SK-N-SH (cell line): ENCODE measurements at regions not wholly inside any gene's neighbourhood (a gene's known extent, or its start where the extent isn't known, plus 50 kb on each side); places are given as distances from the start of the nearest gene placed in this dataset.
A peak's percentile ranks its signal among the peaks of the same experiment; 100 is the strongest.

Source experiments
- CTCF ChIA-PET: fragments of 300-600, 350-600 bp; formaldehyde crosslinking; extraction: SDS; loops from one replicate; lab custom pipeline; 2021; lab: Yijun Ruan, JAX
- POLR2A ChIA-PET: fragments of 350-600 bp; sonication (Branson Sonifier 250); formaldehyde crosslinking; extraction: SDS; loops from one replicate; lab custom pipeline; 2020; ENCODE audit warnings: antibody characterized with exemption, inconsistent platforms; lab: Yijun Ruan, JAX
- DNase-seq: peaks from one replicate; pipeline ENCODE4 v3.0.0; 2012
- H2AFZ ChIP-seq: fragments of 200-600 bp; sonication (generic); 2 replicates; pipeline ENCODE4 v1.8.1; 2016; ENCODE audit warnings: antibody characterized with exemption, mild to moderate bottlenecking, low read depth
- H3F3A ChIP-seq: fragments of 200-600 bp; sonication (generic); replicated peaks from 2 replicates; pipeline ENCODE3; 2016; ENCODE audit warnings: antibody characterized with exemption, mild to moderate bottlenecking; ENCODE audit not compliant: insufficient read depth
- H3K27ac ChIP-seq, 2 experiments: fragments of 200-500 bp in 1 of 2; fragments of 200-600 bp in 1 of 2; sonication (Bioruptor generic) in 1 of 2; sonication (generic), shearing (Covaris generic) in 1 of 2; 2 replicates each; pipeline versions ENCODE4 v1.5.1 to v1.6.1; 2014 to 2016; ENCODE audit warnings: low read depth in 2 of 2, inconsistent platforms in 1 of 2, low read length in 1 of 2, mild to moderate bottlenecking in 1 of 2, mixed read lengths in 1 of 2
- H3K27me3 ChIP-seq: fragments of 200-600 bp; sonication (generic), shearing (Covaris generic); 2 replicates; pipeline ENCODE4 v1.6.1; 2016; ENCODE audit warnings: mixed run types; ENCODE audit not compliant: insufficient read depth
- H3K36me3 ChIP-seq, 2 experiments: fragments of 200-500 bp in 1 of 2; fragments of 200-600 bp in 1 of 2; sonication (Bioruptor generic) in 1 of 2; sonication (generic) in 1 of 2; replicated peaks in 1 of 2; 2 replicates each; pipeline versions ENCODE3 to v1.5.1; 2014 to 2016; ENCODE audit warnings: low read length in 1 of 2, mild to moderate bottlenecking in 1 of 2; ENCODE audit not compliant: insufficient read depth in 2 of 2, control insufficient read depth in 1 of 2
- H3K4me1 ChIP-seq, 2 experiments: fragments of 200-500 bp in 1 of 2; fragments of 200-600 bp in 1 of 2; sonication (Bioruptor generic) in 1 of 2; sonication (generic), shearing (Covaris generic) in 1 of 2; 2 replicates each; pipeline versions ENCODE4 v1.5.1 to v1.6.1; 2014 to 2016; ENCODE audit warnings: low read depth in 1 of 2, low read length in 1 of 2, mixed run types in 1 of 2; ENCODE audit not compliant: insufficient read depth in 2 of 2, control insufficient read depth in 1 of 2
- H3K4me2 ChIP-seq: fragments of 200-600 bp; sonication (generic), shearing (Covaris generic); 2 replicates; pipeline ENCODE4 v1.6.1; 2017; ENCODE audit warnings: mixed run types
- H3K4me3 ChIP-seq, 2 experiments: fragments of 200-500 bp in 1 of 2; fragments of 200-600 bp in 1 of 2; sonication (Bioruptor generic) in 1 of 2; sonication (generic), shearing (Covaris generic) in 1 of 2; 2 replicates each; pipeline versions ENCODE4 v1.5.1 to v1.8.1; 2014 to 2016; ENCODE audit warnings: low read depth in 2 of 2, inconsistent platforms in 1 of 2, low read length in 1 of 2, mild to moderate bottlenecking in 1 of 2, mixed read lengths in 1 of 2, moderate library complexity in 1 of 2
- H3K79me2 ChIP-seq: fragments of 200-600 bp; sonication (generic); 2 replicates; pipeline ENCODE4 v1.8.1; 2017; ENCODE audit warnings: mild to moderate bottlenecking; ENCODE audit not compliant: insufficient read depth
- H3K9ac ChIP-seq: fragments of 200-600 bp; sonication (generic); 2 replicates; pipeline ENCODE4 v1.6.1; 2017; ENCODE audit warnings: mixed run types
- H3K9me2 ChIP-seq: fragments of 200-600 bp; sonication (generic); 2 replicates; pipeline ENCODE4 v1.6.1; 2017; ENCODE audit warnings: mixed run types
- H3K9me3 ChIP-seq: fragments of 200-600 bp; sonication (generic); 2 replicates; pipeline ENCODE4 v1.6.1; 2017; ENCODE audit warnings: mixed run types, mild to moderate bottlenecking, moderate library complexity
- H4K20me1 ChIP-seq: fragments of 200-600 bp; sonication (generic); 2 replicates; pipeline ENCODE4 v1.6.1; 2017; ENCODE audit warnings: mild to moderate bottlenecking, mixed run types; ENCODE audit not compliant: insufficient read depth
- EP300 ChIP-seq, 2 experiments: IDR thresholded peaks; 2 replicates each; pipeline versions ENCODE4 v1.4.0 to v1.6.1; 2012; ENCODE audit warnings: borderline replicate concordance in 1 of 2, low read depth in 1 of 2, low read length in 1 of 2
- EZH2phosphoT487 ChIP-seq: fragments of 200-600 bp; sonication (generic); IDR thresholded peaks from 2 replicates; pipeline ENCODE4 v1.6.1; 2017; ENCODE audit warnings: low read depth, mixed run types, mild to moderate bottlenecking, antibody characterized with exemption, moderate library complexity, borderline replicate concordance
- FOSL2 ChIP-seq: IDR thresholded peaks from 2 replicates; pipeline ENCODE4 v1.4.0; 2012; ENCODE audit warnings: low read depth, mild to moderate bottlenecking, moderate library complexity, borderline replicate concordance
- RFX5 ChIP-seq: IDR thresholded peaks from 2 replicates; pipeline ENCODE4 v1.6.1; 2012; ENCODE audit warnings: mild to moderate bottlenecking, improper control_type of control experiment, low read length
- USF2 ChIP-seq: fragments of 150-350 bp; IDR thresholded peaks from 2 replicates; pipeline ENCODE4 v1.6.1; 2017; ENCODE audit warnings: antibody characterized with exemption, low read length, low read depth, borderline replicate concordance
- whole genome bisulfite sequencing: methylation state at CpG from one replicate; pipeline ENCODE4 v1.1.6; 2017; ENCODE audit warnings: low lambda C conversion rate; 5-methylcytosine and 5-hydroxymethylcytosine counted together
- TF ChIP-seq, protein P1 (sequence below): fragments of 150-350 bp; IDR thresholded peaks from 2 replicates; pipeline ENCODE4 v1.6.1; 2016; ENCODE audit warnings: mild to moderate bottlenecking, low read depth, low read length
- TF ChIP-seq, protein P2 (sequence below): fragments of 200-600 bp; sonication (generic); IDR thresholded peaks from 2 replicates; pipeline ENCODE4 v1.6.1; 2017; ENCODE audit warnings: antibody characterized with exemption, mild to moderate bottlenecking, moderate library complexity
- TF ChIP-seq, protein P3 (sequence below): IDR thresholded peaks from 2 replicates; pipeline ENCODE4 v1.6.1; 2012; ENCODE audit warnings: mild to moderate bottlenecking, low read depth, low read length, moderate library complexity

DNA sequence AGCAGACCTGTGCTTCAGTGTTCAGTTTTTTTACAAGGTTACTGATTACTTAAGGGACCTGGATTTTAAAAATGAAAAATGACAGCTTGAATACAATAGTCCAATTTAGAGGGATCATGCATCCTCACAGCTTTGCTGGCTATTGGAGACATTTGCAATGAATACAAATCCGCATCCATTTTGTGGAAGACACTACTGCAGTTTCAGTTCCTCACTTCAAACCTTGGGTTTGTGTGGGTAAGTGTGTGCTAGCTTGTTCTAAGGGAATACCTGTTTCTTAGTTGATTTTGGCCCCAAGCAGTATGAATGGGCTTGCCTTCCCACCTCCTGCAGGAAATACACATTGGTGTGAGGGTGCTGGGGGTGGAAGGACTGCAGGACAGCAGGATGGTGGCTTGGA, 222.4 kb downstream of the OLFM4 start:
- POLR2A ChIA-PET: no interaction called here
- no peak overlapping the region for H3K9ac ChIP-seq

GRCh38 chr13:53254500-53254899, 225.9 kb downstream of the OLFM4 start:
- no peak for DNase-seq
- H3F3A ChIP-seq: no peaks in the 10 kb centered on the region
- POLR2A ChIA-PET: no interaction called here

More for the DNA sequence above, 222.4 kb downstream of the OLFM4 start:
- Histone ChIP-seq H3K79me2 (no peaks in the 10 kb centered on the region), H3K4me3 (no peak overlapping the region), H3K4me1 (no peaks in the 10 kb centered on the region), H3F3A (no peaks in the 10 kb centered on the region)
- TF ChIP-seq, protein P1, sequence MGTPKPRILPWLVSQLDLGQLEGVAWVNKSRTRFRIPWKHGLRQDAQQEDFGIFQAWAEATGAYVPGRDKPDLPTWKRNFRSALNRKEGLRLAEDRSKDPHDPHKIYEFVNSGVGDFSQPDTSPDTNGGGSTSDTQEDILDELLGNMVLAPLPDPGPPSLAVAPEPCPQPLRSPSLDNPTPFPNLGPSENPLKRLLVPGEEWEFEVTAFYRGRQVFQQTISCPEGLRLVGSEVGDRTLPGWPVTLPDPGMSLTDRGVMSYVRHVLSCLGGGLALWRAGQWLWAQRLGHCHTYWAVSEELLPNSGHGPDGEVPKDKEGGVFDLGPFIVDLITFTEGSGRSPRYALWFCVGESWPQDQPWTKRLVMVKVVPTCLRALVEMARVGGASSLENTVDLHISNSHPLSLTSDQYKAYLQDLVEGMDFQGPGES: no peak
- TF ChIP-seq USF2 (no peak), EP300 (IDR thresholded peaks at IDR 0.05; ENCODE audit: borderline replicate concordance in 1 of 2, low read depth in 1 of 2, low read length in 1 of 2) (no peak), RFX5 (no peak), FOSL2 (no peak)
- TF ChIP-seq, protein P2, sequence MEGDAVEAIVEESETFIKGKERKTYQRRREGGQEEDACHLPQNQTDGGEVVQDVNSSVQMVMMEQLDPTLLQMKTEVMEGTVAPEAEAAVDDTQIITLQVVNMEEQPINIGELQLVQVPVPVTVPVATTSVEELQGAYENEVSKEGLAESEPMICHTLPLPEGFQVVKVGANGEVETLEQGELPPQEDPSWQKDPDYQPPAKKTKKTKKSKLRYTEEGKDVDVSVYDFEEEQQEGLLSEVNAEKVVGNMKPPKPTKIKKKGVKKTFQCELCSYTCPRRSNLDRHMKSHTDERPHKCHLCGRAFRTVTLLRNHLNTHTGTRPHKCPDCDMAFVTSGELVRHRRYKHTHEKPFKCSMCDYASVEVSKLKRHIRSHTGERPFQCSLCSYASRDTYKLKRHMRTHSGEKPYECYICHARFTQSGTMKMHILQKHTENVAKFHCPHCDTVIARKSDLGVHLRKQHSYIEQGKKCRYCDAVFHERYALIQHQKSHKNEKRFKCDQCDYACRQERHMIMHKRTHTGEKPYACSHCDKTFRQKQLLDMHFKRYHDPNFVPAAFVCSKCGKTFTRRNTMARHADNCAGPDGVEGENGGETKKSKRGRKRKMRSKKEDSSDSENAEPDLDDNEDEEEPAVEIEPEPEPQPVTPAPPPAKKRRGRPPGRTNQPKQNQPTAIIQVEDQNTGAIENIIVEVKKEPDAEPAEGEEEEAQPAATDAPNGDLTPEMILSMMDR: no peak
- TF ChIP-seq, all 33 proteins: peak for 0
- H3K4me2 ChIP-seq: no peak overlapping the region
- DNase-seq: no peak
- H4K20me1 ChIP-seq: no peaks in the 10 kb centered on the region
- no peaks in the 10 kb centered on the region for H3K9me2 ChIP-seq
- CTCF ChIA-PET: interaction anchor here (0.6 to 3.0 kb wide), 37 partner anchors 8 to 1994 kb away, joined by 3 to 30 read pairs (median 4); no protein-coding TSS in a partner anchor
- H3K27me3 ChIP-seq: no peaks in the 10 kb centered on the region
- H3K9me3 ChIP-seq: no peaks in the 10 kb centered on the region
- H3K27ac ChIP-seq: no peak overlapping the region
- WGBS: 46% methylated on average over 1 of the region's 1 CpG
- no peaks in the 10 kb centered on the region for H3K36me3 ChIP-seq
- no peak overlapping the region for H2AFZ ChIP-seq

More at GRCh38 chr13:53254500-53254899, 225.9 kb downstream of the OLFM4 start:
- Histone ChIP-seq H3K36me3 (no peaks in the 10 kb centered on the region), H2AFZ (no peak overlapping the region), H4K20me1 (no peaks in the 10 kb centered on the region), H3K4me1 (no peaks in the 10 kb centered on the region), H3K9ac (no peak overlapping the region), H3K9me3 (no peaks in the 10 kb centered on the region), H3K27ac (no peak overlapping the region), H3K4me2 (no peak overlapping the region), H3K4me3 (no peak overlapping the region), H3K9me2 (no peaks in the 10 kb centered on the region), H3K79me2 (no peaks in the 10 kb centered on the region), H3K27me3 (no peaks in the 10 kb centered on the region)
- CTCF ChIA-PET: interaction anchor here (0.5 kb wide), 1 partner anchor 52 kb away, joined by 3 read pairs; no protein-coding TSS in a partner anchor
- WGBS: 36% methylated on average over 4 of the region's 4 CpGs
- TF ChIP-seq, protein P3, sequence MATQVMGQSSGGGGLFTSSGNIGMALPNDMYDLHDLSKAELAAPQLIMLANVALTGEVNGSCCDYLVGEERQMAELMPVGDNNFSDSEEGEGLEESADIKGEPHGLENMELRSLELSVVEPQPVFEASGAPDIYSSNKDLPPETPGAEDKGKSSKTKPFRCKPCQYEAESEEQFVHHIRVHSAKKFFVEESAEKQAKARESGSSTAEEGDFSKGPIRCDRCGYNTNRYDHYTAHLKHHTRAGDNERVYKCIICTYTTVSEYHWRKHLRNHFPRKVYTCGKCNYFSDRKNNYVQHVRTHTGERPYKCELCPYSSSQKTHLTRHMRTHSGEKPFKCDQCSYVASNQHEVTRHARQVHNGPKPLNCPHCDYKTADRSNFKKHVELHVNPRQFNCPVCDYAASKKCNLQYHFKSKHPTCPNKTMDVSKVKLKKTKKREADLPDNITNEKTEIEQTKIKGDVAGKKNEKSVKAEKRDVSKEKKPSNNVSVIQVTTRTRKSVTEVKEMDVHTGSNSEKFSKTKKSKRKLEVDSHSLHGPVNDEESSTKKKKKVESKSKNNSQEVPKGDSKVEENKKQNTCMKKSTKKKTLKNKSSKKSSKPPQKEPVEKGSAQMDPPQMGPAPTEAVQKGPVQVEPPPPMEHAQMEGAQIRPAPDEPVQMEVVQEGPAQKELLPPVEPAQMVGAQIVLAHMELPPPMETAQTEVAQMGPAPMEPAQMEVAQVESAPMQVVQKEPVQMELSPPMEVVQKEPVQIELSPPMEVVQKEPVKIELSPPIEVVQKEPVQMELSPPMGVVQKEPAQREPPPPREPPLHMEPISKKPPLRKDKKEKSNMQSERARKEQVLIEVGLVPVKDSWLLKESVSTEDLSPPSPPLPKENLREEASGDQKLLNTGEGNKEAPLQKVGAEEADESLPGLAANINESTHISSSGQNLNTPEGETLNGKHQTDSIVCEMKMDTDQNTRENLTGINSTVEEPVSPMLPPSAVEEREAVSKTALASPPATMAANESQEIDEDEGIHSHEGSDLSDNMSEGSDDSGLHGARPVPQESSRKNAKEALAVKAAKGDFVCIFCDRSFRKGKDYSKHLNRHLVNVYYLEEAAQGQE: peak; percentile 87
- no peak for TF ChIP-seq EZH2phosphoT487
